ENCODE measurements at regions not wholly inside any gene's neighbourhood (a gene's known extent, or its start where the extent isn't known, plus 50 kb on each side); places are given as distances from the start of the nearest gene placed in this dataset.
"Not testable (repeated sequence)": the region's sequence is repeated elsewhere in the genome, so short reads cannot be mapped to it uniquely, and the experiment has no call there.

DNA sequence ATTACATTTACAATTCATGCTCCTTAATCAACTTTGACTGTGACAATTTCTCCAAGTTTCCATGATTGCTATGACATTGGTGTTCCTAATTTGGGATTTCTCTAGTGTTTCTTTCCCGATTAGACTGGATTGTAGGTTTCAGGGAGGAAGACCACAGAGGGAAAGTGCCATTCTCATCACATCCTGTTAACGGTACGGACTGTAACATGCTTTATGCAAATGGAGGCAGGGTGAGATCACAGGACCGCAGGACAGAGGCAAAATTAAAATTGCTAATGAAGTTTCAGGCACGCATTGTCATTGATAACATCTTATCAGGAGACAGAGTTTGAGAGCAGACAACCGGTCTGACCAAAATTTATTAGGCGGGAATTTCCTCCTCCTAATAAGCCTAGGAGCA, 446.7 kb upstream of the NPAP1 start:
- H3K9ac ChIP-seq (ENCODE audit: low read length); intact Hi-C loops (cut with micrococcal nuclease); H2AFZ ChIP-seq (ENCODE audit: low read depth, low read length, poor library complexity, severe bottlenecking); H3K9me2 ChIP-seq (ENCODE audit: insufficient read depth); H3K36me3 ChIP-seq (ENCODE audit: control insufficient read depth in 1 of 2, insufficient read depth in 2 of 2, low read length in 2 of 2); H3K27me3 ChIP-seq (ENCODE audit: insufficient read depth, low read length); POLR2A ChIA-PET; H3K4me2 ChIP-seq (ENCODE audit: low read length); H3K79me2 ChIP-seq (ENCODE audit: insufficient read depth, low read length); CTCF ChIA-PET; H4K20me1 ChIP-seq (ENCODE audit: insufficient read depth); BruUV-seq (replicated peaks); DNase-seq (ENCODE audit: low read depth, low spot score); H3K4me3 ChIP-seq (replicated peaks in 1 of 2; ENCODE audit: low read depth in 1 of 2, low read length in 2 of 2); RAD21 ChIA-PET (ENCODE audit: low non-redundant PET in 1 of 2, low total read pairs in 2 of 2, uncharacterized antibody in 2 of 2, unreplicated experiment in 2 of 2); H3K27ac ChIP-seq (ENCODE audit: low read depth, low read length); H3K4me1 ChIP-seq (ENCODE audit: control insufficient read depth in 1 of 2, insufficient read depth in 2 of 2, low read length in 2 of 2); ATAC-seq: not testable (repeated sequence)
- peaks cover 11 to 26% of the 10 kb centered on the region in 2 experiments; a peak in 2 of 4 replicates for H3K9me3 ChIP-seq (ENCODE audit: control insufficient read depth in 1 of 2, insufficient read depth in 1 of 2, low read depth in 1 of 2, low read length in 2 of 2)

DNA sequence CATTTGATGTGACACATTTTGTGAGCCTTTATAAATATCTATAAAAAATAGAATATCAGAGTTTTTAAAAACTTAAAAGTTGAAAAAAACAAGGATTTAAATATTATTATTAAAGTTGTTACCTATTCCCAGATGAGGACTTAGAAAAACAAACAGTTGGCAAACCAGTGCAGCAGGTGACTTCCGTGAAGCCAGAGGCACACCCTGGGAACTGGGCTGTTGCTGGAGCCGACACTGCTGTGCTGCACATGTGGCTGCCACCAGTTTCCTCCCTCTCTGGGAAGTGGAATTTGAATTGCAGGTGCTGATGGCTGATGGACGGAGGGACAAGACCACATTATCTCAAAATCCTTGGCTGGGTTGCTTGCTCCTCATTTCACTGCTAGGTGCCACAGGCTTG, 442.4 kb upstream of the NPAP1 start:
- H3K9me3 ChIP-seq (ENCODE audit: control insufficient read depth in 1 of 2, insufficient read depth in 1 of 2, low read depth in 1 of 2, low read length in 2 of 2); H3K4me1 ChIP-seq (ENCODE audit: control insufficient read depth in 1 of 2, insufficient read depth in 2 of 2, low read length in 2 of 2); CTCF ChIA-PET; H3K36me3 ChIP-seq (ENCODE audit: control insufficient read depth in 1 of 2, insufficient read depth in 2 of 2, low read length in 2 of 2); H3K4me2 ChIP-seq (ENCODE audit: low read length); RAD21 ChIA-PET (ENCODE audit: low non-redundant PET in 1 of 2, low total read pairs in 2 of 2, uncharacterized antibody in 2 of 2, unreplicated experiment in 2 of 2); DNase-seq (ENCODE audit: low read depth, low spot score); H2AFZ ChIP-seq (ENCODE audit: low read depth, low read length, poor library complexity, severe bottlenecking); H3K27ac ChIP-seq (ENCODE audit: low read depth, low read length); H3K79me2 ChIP-seq (ENCODE audit: insufficient read depth, low read length); H3K4me3 ChIP-seq (replicated peaks in 1 of 2; ENCODE audit: low read depth in 1 of 2, low read length in 2 of 2); POLR2A ChIA-PET; H3K9me2 ChIP-seq (ENCODE audit: insufficient read depth); H3K27me3 ChIP-seq (ENCODE audit: insufficient read depth, low read length); ATAC-seq; BruUV-seq (replicated peaks); H3K9ac ChIP-seq (ENCODE audit: low read length); H4K20me1 ChIP-seq (ENCODE audit: insufficient read depth); intact Hi-C loops (cut with micrococcal nuclease): not testable (repeated sequence)

DNA sequence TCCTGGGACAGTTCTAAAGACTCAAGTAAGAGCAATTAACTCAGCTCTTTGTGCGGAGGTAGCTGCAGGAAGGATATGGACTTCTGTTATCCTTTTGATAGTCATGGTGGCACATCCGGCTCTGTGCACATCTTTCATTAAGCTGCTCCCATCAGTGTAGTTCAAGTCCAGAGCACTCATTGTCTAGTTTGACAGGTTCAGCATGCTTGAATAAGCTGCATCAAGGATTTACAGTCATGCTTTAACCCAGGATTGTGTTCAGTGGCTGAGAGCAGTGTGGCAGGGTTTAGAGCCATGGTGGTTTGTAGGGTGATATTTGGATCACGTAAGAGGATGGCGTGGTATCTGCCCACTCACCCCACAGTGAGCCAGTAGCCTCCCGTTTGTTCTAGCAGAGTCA, 435.0 kb upstream of the NPAP1 start:
- DNase-seq (ENCODE audit: low read depth, low spot score); intact Hi-C loops (cut with micrococcal nuclease); H2AFZ ChIP-seq (ENCODE audit: low read depth, low read length, poor library complexity, severe bottlenecking); H3K36me3 ChIP-seq (ENCODE audit: control insufficient read depth in 1 of 2, insufficient read depth in 2 of 2, low read length in 2 of 2); H3K27me3 ChIP-seq (ENCODE audit: insufficient read depth, low read length); H3K9me2 ChIP-seq (ENCODE audit: insufficient read depth); H4K20me1 ChIP-seq (ENCODE audit: insufficient read depth); RAD21 ChIA-PET (ENCODE audit: low non-redundant PET in 1 of 2, low total read pairs in 2 of 2, uncharacterized antibody in 2 of 2, unreplicated experiment in 2 of 2); BruUV-seq (replicated peaks); CTCF ChIA-PET; H3K4me2 ChIP-seq (ENCODE audit: low read length); H3K27ac ChIP-seq (ENCODE audit: low read depth, low read length); ATAC-seq; H3K79me2 ChIP-seq (ENCODE audit: insufficient read depth, low read length); H3K9me3 ChIP-seq (ENCODE audit: control insufficient read depth in 1 of 2, insufficient read depth in 1 of 2, low read depth in 1 of 2, low read length in 2 of 2); H3K4me3 ChIP-seq (replicated peaks in 1 of 2; ENCODE audit: low read depth in 1 of 2, low read length in 2 of 2); H3K4me1 ChIP-seq (ENCODE audit: control insufficient read depth in 1 of 2, insufficient read depth in 2 of 2, low read length in 2 of 2); POLR2A ChIA-PET; H3K9ac ChIP-seq (ENCODE audit: low read length): not testable (repeated sequence)

DNA sequence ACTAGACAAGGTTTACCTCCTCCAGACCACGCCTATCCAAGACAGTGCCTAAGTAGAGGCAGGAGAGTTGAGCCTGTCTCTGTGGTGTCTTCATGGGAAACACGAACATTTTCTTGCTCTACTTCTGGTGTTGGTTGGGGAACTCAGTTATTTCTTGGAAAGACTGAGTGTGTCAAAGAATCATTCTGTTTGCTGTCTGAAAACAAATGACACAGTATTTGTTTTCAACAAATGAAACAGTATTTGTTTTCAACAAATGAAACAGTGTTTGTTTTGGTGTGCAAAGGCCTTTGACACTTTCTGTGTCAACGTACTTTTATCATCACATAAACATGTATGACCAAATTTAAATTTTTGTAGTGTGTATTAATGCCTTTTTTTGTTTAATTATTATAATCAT, 416.5 kb upstream of the NPAP1 start:
- CTCF ChIA-PET, result not testable (repeated sequence)

DNA sequence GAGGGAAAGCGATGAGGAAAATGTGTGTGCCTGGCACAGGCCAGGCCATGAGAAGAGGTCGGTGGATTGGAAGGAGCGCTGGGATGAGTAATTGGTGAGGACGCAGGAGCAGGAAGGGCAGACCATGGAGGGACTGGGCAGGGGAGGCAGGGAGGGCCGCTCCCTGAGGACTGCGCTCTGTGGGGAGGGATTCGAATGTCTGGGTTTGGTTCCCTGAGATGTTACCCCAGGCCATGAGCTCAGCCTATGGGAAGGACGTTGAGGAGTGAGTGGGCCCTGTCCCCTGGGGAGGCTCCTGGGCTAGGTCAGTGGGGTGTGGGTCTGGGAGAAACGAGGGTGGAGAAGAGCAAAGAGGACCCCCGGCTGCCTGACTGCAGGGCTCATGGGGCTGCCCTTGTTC, 415.2 kb upstream of the NPAP1 start:
- intact Hi-C loops (cut with micrococcal nuclease); CTCF ChIA-PET; RAD21 ChIA-PET (ENCODE audit: low non-redundant PET in 1 of 2, low total read pairs in 2 of 2, uncharacterized antibody in 2 of 2, unreplicated experiment in 2 of 2); H3K4me3 ChIP-seq (replicated peaks in 1 of 2; ENCODE audit: low read depth in 1 of 2, low read length in 2 of 2); H3K4me1 ChIP-seq (ENCODE audit: control insufficient read depth in 1 of 2, insufficient read depth in 2 of 2, low read length in 2 of 2); H3K9ac ChIP-seq (ENCODE audit: low read length); H2AFZ ChIP-seq (ENCODE audit: low read depth, low read length, poor library complexity, severe bottlenecking); ATAC-seq; H3K27me3 ChIP-seq (ENCODE audit: insufficient read depth, low read length); H4K20me1 ChIP-seq (ENCODE audit: insufficient read depth); H3K36me3 ChIP-seq (ENCODE audit: control insufficient read depth in 1 of 2, insufficient read depth in 2 of 2, low read length in 2 of 2); BruUV-seq (replicated peaks); H3K27ac ChIP-seq (ENCODE audit: low read depth, low read length); POLR2A ChIA-PET; H3K9me2 ChIP-seq (ENCODE audit: insufficient read depth); H3K4me2 ChIP-seq (ENCODE audit: low read length); H3K79me2 ChIP-seq (ENCODE audit: insufficient read depth, low read length); H3K9me3 ChIP-seq (ENCODE audit: control insufficient read depth in 1 of 2, insufficient read depth in 1 of 2, low read depth in 1 of 2, low read length in 2 of 2); DNase-seq (ENCODE audit: low read depth, low spot score): not testable (repeated sequence)

More for the DNA sequence above, 416.5 kb upstream of the NPAP1 start:
- BruUV-seq (replicated peaks); POLR2A ChIA-PET; intact Hi-C loops (cut with micrococcal nuclease); H3K27ac ChIP-seq (ENCODE audit: low read depth, low read length); H3K36me3 ChIP-seq (ENCODE audit: control insufficient read depth in 1 of 2, insufficient read depth in 2 of 2, low read length in 2 of 2); H3K9me2 ChIP-seq (ENCODE audit: insufficient read depth); RAD21 ChIA-PET (ENCODE audit: low non-redundant PET in 1 of 2, low total read pairs in 2 of 2, uncharacterized antibody in 2 of 2, unreplicated experiment in 2 of 2); DNase-seq (ENCODE audit: low read depth, low spot score); H4K20me1 ChIP-seq (ENCODE audit: insufficient read depth); H3K4me2 ChIP-seq (ENCODE audit: low read length); H2AFZ ChIP-seq (ENCODE audit: low read depth, low read length, poor library complexity, severe bottlenecking); H3K9me3 ChIP-seq (ENCODE audit: control insufficient read depth in 1 of 2, insufficient read depth in 1 of 2, low read depth in 1 of 2, low read length in 2 of 2); H3K4me3 ChIP-seq (replicated peaks in 1 of 2; ENCODE audit: low read depth in 1 of 2, low read length in 2 of 2); H3K79me2 ChIP-seq (ENCODE audit: insufficient read depth, low read length); H3K27me3 ChIP-seq (ENCODE audit: insufficient read depth, low read length); H3K9ac ChIP-seq (ENCODE audit: low read length); ATAC-seq; H3K4me1 ChIP-seq (ENCODE audit: control insufficient read depth in 1 of 2, insufficient read depth in 2 of 2, low read length in 2 of 2): not testable (repeated sequence)

Data from HCT116 (cell line).